ENCODE measurements at regions not wholly inside any gene's neighbourhood (a gene's known extent, or its start where the extent isn't known, plus 50 kb on each side); places are given as distances from the start of the nearest gene placed in this dataset.
"Not testable (repeated sequence)": the region's sequence is repeated elsewhere in the genome, so short reads cannot be mapped to it uniquely, and the experiment has no call there.

GRCh38 chr2:107698861-107699260 is 127.8 kb upstream of the RGPD4 start:
- no peak for FAIRE-seq
- no peak for DNase-seq (ENCODE audit: low spot score)

GRCh38 chr2:107700073-107700472 is 126.6 kb upstream of the RGPD4 start:
- DNase-seq (ENCODE audit: low spot score) (no peak), FAIRE-seq (no peak)

DNA sequence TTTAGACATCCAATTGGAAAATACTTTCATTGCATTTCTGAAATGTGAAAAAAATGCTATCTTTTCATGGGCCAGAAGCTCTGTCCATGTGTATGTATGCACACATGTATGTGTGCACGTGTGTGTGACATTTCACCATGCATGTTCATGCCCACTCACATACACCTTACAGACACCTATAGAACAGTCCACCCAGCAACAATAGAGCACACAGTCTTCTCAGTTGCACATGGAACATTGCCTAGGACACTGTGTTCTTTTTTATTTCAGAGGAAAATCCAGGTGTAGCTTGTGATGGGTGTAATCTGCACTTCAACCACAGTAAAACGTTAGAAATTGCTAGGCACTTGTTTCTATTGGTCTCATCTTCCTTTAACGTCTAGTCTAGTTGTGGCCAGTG is 114.8 kb upstream of the RGPD4 start:
- no peak for FAIRE-seq
- no peak for DNase-seq (ENCODE audit: low spot score)

GRCh38 chr2:107712857-107713256 is 113.8 kb upstream of the RGPD4 start:
- FAIRE-seq: no peak
- DNase-seq (ENCODE audit: low spot score): no peak

- no peak for FAIRE-seq
These were observed 109.0 kb upstream of the RGPD4 start for GRCh38 chr2:107717661-107718060.

GRCh38 chr2:107719141-107719540 is 107.6 kb upstream of the RGPD4 start:
- FAIRE-seq (no peak), DNase-seq (ENCODE audit: low spot score) (no peak)

More at GRCh38 chr2:107717661-107718060, 109.0 kb upstream of the RGPD4 start:
- DNase-seq (ENCODE audit: low spot score): no peak

GRCh38 chr2:107719836-107720235 is 106.9 kb upstream of the RGPD4 start:
- no peak for FAIRE-seq

DNA sequence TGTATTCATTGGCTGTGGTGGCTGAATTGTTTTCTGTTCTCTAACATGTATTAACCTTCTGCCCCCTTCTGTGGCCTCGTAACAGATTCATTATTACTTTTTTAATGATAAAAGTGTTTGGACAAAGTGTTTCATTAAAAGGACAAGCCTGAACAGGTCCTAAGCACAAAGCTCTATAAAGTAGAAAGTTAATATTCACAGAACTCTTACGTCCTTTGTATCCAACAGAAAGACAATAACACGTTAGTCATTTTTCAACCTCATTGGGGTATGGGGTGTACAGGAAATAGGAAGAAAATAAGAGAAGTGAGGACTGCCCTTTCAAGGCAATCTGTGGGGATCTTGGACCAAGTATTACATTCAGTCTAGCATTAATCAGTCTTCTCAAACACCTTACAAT is 105.5 kb upstream of the RGPD4 start:
- no peak for FAIRE-seq

More at GRCh38 chr2:107719836-107720235, 106.9 kb upstream of the RGPD4 start:
- DNase-seq (ENCODE audit: low spot score): no peak

DNA sequence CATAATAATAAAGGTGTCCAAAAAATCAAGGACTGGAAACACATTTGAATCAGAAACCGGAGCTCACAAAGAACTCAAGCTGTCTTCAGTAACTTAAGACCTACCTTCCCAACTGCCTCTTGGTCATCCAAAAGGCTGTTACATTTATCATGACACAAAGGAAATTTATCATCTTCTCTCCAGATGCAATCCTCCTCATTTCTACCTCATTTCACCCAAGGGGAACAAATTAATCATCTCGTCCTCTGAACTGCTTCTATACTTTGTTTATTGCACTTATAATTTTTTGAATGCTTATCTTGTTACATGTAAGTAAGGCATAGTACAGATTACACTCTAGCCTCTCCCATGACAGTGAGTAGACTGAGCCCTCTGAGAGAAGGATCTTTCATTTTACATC is 105.1 kb upstream of the RGPD4 start:
- FAIRE-seq: no peak
- no peak for DNase-seq (ENCODE audit: low spot score)

More for the DNA sequence above, 105.5 kb upstream of the RGPD4 start:
- DNase-seq (ENCODE audit: low spot score): no peak

DNA sequence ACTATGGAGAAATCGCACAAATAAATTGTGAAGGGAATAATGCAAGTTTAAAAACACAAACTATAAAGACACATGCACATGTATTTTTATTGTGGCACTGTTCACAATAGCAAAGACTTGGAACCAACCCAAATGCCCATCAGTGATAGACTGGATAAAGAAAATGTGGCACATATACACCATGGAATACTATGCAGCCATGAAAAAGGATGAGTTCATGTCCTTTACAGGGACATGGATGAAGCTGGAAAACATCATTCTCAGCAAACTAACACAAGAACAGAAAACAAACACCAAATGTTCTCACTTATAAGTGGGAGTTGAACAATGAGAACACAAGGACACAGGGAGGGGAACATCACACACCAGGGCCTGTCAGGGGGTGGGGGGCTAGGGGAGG is 100.9 kb upstream of the RGPD4 start:
- FAIRE-seq; DNase-seq (ENCODE audit: low spot score): not testable (repeated sequence)

DNA sequence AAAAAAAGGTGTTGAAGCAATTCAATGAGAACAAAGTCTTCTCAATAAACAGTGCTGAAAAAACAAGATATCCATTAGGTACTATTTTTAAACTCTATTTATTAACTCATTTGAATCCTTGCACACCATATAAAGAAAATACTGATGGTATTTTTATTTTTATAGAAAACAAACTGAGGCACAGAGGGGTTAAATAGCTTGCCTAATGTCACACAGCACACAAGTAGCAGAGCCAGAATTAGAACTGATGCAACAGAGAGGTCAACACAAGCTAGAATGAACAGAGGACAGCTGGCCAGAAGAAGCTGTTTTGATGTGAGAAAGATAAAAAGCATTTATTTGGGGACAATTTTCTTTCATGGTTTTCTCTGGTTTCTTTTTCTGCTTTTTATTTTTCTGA is 99.4 kb upstream of the RGPD4 start:
- no peak for DNase-seq (ENCODE audit: low spot score)
- no peak for FAIRE-seq

- FAIRE-seq (no peak), DNase-seq (ENCODE audit: low spot score) (peak; percentile 39)
These were observed 98.1 kb upstream of the RGPD4 start for GRCh38 chr2:107728586-107728985.

GRCh38 chr2:107729440-107729839 is 97.3 kb upstream of the RGPD4 start:
- DNase-seq (ENCODE audit: low spot score) (no peak), FAIRE-seq (no peak)

DNA sequence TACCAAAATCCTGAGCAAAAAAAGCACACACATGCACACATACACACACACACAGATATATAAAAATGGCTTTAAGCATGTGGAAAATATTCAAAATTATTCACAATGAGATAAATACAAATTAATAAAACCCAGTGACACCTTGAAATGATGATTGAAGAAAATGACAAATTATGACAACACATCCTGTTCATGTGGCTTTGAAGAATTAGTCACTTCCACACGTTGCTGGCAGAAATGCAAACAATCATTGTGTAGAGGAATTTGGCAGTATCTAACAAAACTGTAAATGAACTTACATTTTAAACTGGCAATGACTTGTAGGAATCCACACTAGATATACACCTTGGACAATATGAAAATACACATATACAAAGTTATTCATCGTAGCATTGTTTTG is 95.8 kb upstream of the RGPD4 start:
- no peak for DNase-seq (ENCODE audit: low spot score)
- FAIRE-seq: no peak

DNA sequence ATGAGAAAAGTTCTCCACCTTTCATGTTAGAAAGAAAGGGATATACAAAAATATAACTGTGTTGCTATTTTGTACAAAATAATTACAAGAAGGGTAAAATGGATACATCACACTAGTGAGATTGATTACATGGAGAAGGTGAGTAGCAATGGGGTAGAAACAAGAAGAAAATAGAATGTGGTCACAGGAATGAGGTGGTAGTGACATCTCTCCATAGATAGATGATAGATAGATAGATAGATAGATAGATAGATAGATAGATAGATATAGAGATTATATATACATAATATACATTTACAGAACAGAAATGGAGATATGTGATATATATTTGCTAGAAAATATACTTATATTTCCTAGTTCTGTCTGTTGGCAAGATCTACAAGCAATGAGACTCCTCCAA is 95.3 kb upstream of the RGPD4 start:
- FAIRE-seq (no peak), DNase-seq (ENCODE audit: low spot score) (no peak)

GRCh38 chr2:107735201-107735600 is 91.5 kb upstream of the RGPD4 start:
- FAIRE-seq (no peak), DNase-seq (ENCODE audit: low spot score) (no peak)

DNA sequence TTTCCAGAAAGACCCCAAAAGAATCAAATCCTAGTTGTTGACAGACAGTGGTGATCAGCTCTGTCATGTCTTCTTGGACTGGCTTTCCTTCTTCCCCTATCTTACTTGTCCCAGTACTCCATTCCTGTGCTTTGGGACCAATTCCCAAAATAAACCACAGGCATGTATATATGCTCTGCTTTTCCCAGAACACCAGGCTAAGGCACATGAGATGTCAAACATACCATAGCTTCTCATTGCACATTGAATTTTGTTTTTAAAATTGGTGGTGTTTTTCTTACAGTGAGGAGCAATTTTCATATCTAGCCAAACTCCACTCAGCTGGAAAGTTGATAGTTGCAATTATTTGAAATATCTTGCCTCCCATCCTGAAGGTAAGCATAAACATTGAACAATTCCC is 88.9 kb upstream of the RGPD4 start:
- DNase-seq (ENCODE audit: low spot score) (no peak), FAIRE-seq (no peak)

GRCh38 chr2:107738266-107738665 is 88.4 kb upstream of the RGPD4 start:
- DNase-seq (ENCODE audit: low spot score) (no peak), FAIRE-seq (no peak)

DNA sequence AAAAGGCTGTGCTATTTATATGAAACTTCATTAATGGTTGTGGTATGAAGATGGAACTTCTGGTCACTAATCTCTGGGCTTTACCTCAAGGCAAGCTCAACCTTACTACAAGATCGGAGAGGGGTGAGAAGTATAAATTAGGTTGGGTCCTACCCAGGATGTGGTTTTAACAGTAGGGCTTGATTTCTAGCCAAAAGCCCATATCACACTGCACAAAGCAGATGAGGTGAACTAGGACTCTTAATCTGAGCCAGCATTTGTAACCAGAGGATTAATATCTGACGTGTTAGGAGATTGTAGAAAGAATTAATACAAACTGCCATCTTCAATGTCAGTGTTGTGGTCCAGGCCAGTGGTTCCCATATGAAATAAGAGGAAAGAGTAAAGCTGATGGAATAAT is 86.4 kb upstream of the RGPD4 start:
- no peak for FAIRE-seq
- DNase-seq (ENCODE audit: low spot score): no peak

GRCh38 chr2:107742460-107743027 is 84.1 kb upstream of the RGPD4 start:
- FAIRE-seq (no peak), DNase-seq (ENCODE audit: low spot score) (no peak)

DNA sequence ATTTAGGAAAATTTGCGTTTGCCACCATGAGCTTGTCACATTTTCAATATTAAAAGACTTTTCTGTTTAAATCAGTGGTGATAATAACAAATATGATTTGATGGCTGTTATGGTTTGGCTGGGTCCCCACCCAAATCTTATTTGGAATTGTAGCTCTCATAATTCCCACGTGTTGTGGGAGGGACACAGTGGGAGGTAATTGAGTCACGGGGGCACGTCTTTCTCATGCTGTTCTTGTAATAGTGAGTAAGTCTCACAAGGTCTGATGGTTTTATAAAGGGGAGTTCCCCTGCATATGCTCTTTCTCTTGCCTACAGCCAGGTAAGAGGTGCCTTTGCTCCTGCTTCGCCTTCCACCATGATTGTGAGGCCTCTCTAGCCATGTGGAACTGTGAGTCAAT is 83.4 kb upstream of the RGPD4 start:
- FAIRE-seq: no peak

GRCh38 chr2:107745100-107745499 is 81.6 kb upstream of the RGPD4 start:
- DNase-seq (ENCODE audit: low spot score) (no peak), FAIRE-seq (no peak)

More for the DNA sequence above, 83.4 kb upstream of the RGPD4 start:
- DNase-seq (ENCODE audit: low spot score): no peak

GRCh38 chr2:107746552-107747198 is 80.0 kb upstream of the RGPD4 start:
- not testable (repeated sequence) for DNase-seq (ENCODE audit: low spot score); FAIRE-seq
